ENCODE measurements at regions not wholly inside any gene's neighbourhood (a gene's known extent, or its start where the extent isn't known, plus 50 kb on each side); places are given as distances from the start of the nearest gene placed in this dataset.

GRCh38 chr1:220331318-220331717 is 59.1 kb upstream of the RAB3GAP2 start:
- TF ChIP-seq CTCF (IDR thresholded peaks at IDR 0.05; ENCODE audit: control extremely low read depth, extremely low read depth, low read depth, missing control alignments) = no peak
- no peak for DNase-seq (ENCODE audit: extremely low spot score)
- POLR2A ChIA-PET = no interaction called here
- CTCF ChIA-PET = interaction anchor here (0.9 to 2.2 kb wide), 2 partner anchors 8 to 34 kb away, joined by 3 to 12 read pairs; no protein-coding TSS in a partner anchor

DNA sequence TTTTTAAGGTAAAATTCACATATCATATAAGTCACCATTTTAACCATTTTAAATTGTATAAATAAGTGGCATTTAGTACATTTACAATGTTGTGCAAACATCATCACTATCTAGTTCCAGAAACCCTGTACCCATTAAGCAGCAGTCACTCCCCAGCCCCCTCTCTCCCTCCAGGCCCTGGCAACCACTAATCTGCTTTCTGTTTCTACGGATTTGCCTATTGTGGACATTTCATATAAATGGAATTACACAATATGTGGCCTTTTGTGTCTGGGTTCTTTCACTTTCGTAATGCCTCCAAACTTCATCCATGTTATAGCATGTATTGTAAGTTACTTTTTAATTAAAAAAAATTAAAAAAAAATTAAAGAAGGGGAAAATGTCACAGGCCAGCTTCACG is 58.0 kb upstream of the RAB3GAP2 start:
- ChIA-PET POLR2A (no interaction called here), CTCF (interaction anchor here (2.2 kb wide), 1 partner anchor 33 kb away, joined by 12 read pairs; no protein-coding TSS in a partner anchor)
- DNase-seq (ENCODE audit: extremely low spot score) = no peak
- TF ChIP-seq CTCF (IDR thresholded peaks at IDR 0.05; ENCODE audit: control extremely low read depth, extremely low read depth, low read depth, missing control alignments) = no peak

- TF ChIP-seq CTCF (IDR thresholded peaks at IDR 0.05; ENCODE audit: control extremely low read depth, extremely low read depth, low read depth, missing control alignments) = no peak
- POLR2A ChIA-PET = no interaction called here
- CTCF ChIA-PET = interaction anchor here (0.9 to 2.2 kb wide), 5 partner anchors 8 to 36 kb away, joined by 3 to 6 read pairs (median 4); no protein-coding TSS in a partner anchor
- no peak for DNase-seq (ENCODE audit: extremely low spot score)
Observed at GRCh38 chr1:220327106-220327505, 54.9 kb upstream of the RAB3GAP2 start.

DNA sequence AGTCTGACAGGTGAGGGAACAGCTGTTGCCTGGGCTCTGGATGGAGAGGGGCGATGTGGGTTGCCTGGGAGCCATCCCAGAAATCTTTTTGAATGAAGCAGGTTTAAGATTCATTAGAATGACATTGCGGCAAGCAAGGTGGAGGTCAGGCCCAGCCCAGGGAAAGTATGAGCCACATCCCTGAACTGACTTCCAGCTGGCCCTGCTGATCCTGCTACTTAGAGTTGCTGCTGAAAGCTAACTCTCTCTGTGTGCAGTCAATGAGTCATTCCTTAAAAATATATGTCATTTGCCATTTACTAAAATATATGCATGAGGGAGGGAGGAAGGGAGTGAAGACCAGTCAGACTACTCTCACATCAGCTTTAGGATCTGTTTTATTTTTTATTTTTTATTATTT is 54.3 kb upstream of the RAB3GAP2 start:
- POLR2A ChIA-PET = no interaction called here
- DNase-seq (ENCODE audit: extremely low spot score) = no peak
- CTCF ChIA-PET = interaction anchor here (2.2 kb wide), 1 partner anchor 8 kb away, joined by 6 read pairs; no protein-coding TSS in a partner anchor
- TF ChIP-seq CTCF (IDR thresholded peaks at IDR 0.05; ENCODE audit: control extremely low read depth, extremely low read depth, low read depth, missing control alignments) = no peak

- POLR2A ChIA-PET = no interaction called here
- CTCF ChIA-PET = interaction anchor here (1.5 kb wide), 1 partner anchor 447 kb away, joined by 3 read pairs; no protein-coding TSS in a partner anchor
- DNase-seq (ENCODE audit: extremely low spot score) = no peak
- TF ChIP-seq CTCF (IDR thresholded peaks at IDR 0.05; ENCODE audit: control extremely low read depth, extremely low read depth, low read depth, missing control alignments) = no peak
Observed at GRCh38 chr1:220325306-220325995, 53.2 kb upstream of the RAB3GAP2 start.

DNA sequence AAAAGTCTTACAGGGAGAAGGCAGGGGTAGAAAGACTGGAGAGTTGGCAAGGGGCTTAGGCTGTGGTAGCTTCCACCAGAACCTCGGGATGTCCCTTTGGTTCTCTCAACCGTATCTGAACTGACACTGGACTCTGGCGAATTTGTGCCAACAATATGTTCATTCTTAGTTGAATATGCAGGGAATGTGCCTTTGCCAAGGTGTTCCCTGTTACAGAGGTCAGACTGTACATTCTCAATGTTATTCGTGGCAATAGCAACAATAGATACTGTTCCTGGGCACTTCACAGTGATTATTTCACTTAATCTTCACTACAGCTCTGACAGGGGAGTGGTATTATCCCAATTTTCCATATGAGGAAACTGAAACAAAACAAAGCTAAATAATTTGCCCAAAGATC is 51.5 kb upstream of the RAB3GAP2 start:
- no peak for DNase-seq (ENCODE audit: extremely low spot score)
- TF ChIP-seq CTCF (IDR thresholded peaks at IDR 0.05; ENCODE audit: control extremely low read depth, extremely low read depth, low read depth, missing control alignments) = no peak
- POLR2A ChIA-PET = no interaction called here
- CTCF ChIA-PET = interaction anchor here (1.2 to 1.5 kb wide), 2 partner anchors 7 to 28 kb away, joined by 3 to 4 read pairs; no protein-coding TSS in a partner anchor
